Activated CD8-positive, alpha-beta T cell treated with anti-CD3 and anti-CD28 coated beads for 36 hours (primary cell): ENCODE measurements at regions not wholly inside any gene's neighbourhood (a gene's known extent, or its start where the extent isn't known, plus 50 kb on each side); places are given as distances from the start of the nearest gene placed in this dataset.

ENCODE experiments used
- ATAC-seq: fragments of 200-7000 bp; cut with Tn5 transposase; one replicate; pipeline ENCODE4 v1.10.0; 2021; ENCODE audit warnings: mild to moderate bottlenecking, moderate library complexity
- CTCF ChIA-PET: fragments of 350-600 bp; sonication (Branson Sonifier 250); formaldehyde crosslinking; loops from one replicate; lab custom pipeline; 2021; ENCODE audit warnings: antibody characterized with exemption; lab: Charles Lee
- POLR2A ChIA-PET: fragments of 350-600 bp; sonication (Branson Sonifier 250); formaldehyde crosslinking; loops from one replicate; lab custom pipeline; 2021; ENCODE audit warnings: antibody characterized with exemption; lab: Charles Lee
- DNase-seq: peaks from one replicate; pipeline ENCODE4 v3.0.0-alpha.2; 2020
- H3K27ac Mint-ChIP-seq: one replicate; pipeline ENCODE4 v1.8.0; 2021; ENCODE audit warnings: mild to moderate bottlenecking, mixed read lengths
- H3K27me3 Mint-ChIP-seq: one replicate; pipeline ENCODE4 v1.8.0; 2021; ENCODE audit warnings: mixed read lengths
- H3K36me3 Mint-ChIP-seq: one replicate; pipeline ENCODE4 v1.8.0; 2021; ENCODE audit warnings: low read depth, mixed read lengths
- H3K4me1 Mint-ChIP-seq: one replicate; pipeline ENCODE4 v1.8.0; 2021; ENCODE audit warnings: low read depth, mixed read lengths
- H3K4me3 Mint-ChIP-seq: one replicate; pipeline ENCODE4 v1.8.0; 2021; ENCODE audit warnings: mild to moderate bottlenecking, moderate library complexity, mixed read lengths
- H3K9me3 Mint-ChIP-seq: one replicate; pipeline ENCODE4 v1.8.0; 2021; ENCODE audit warnings: mixed read lengths
- CTCF ChIP-seq: fragments of 200-600 bp; IDR thresholded peaks from one replicate; pipeline ENCODE4 v1.8.0; 2022; ENCODE audit warnings: antibody characterized with exemption, mild to moderate bottlenecking
- intact Hi-C: fragments of 100-400 bp; cut with micrococcal nuclease; formaldehyde crosslinking; loops from one replicate; pipeline ENCODE4 v1.10.0; 2022

- DNase-seq (no peak), ATAC-seq (no peak)
- ChIA-PET POLR2A (interaction anchor here (0.6 kb wide), 1 partner anchor 44 kb away, joined by 3 read pairs; no protein-coding TSS in a partner anchor), CTCF (no interaction called here)
- Mint-ChIP-seq H3K4me1 (no peaks in the 10 kb centered on the region), H3K4me3 (no peak overlapping the region), H3K27me3 (no peaks in the 10 kb centered on the region), H3K27ac (no peak overlapping the region), H3K36me3 (no peaks in the 10 kb centered on the region), H3K9me3 (peaks cover 6% of the 10 kb centered on the region)
- intact Hi-C loops = no loop called here
- no peak for TF ChIP-seq CTCF
These were observed 144.2 kb downstream of the RELL1 start for GRCh38 chr4:37541956-37542355.

DNA sequence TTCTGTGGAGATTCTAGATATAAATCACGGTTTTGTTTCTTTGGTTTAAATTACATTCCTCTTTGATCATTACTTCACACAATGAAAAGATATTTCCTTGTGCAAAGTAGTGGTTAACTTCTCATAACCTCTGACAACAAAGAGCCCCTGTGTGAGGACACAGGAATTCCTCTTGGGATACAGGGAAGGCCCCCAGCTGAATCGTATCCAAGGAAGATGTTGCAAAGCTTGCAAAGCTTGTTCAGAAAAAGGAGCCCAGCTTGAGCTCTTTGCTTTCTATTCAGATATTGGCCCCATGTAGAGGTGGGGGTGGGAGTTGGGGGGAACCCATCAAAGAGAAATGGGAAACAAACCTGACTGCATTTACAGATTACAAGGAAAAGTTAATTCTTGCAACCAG is 145.7 kb downstream of the RELL1 start:
- H3K36me3 Mint-ChIP-seq = no peaks in the 10 kb centered on the region
- ATAC-seq (no peak), DNase-seq (no peak)
- ChIA-PET CTCF (interaction anchor here (1.1 kb wide), 1 partner anchor 87 kb away, joined by 4 read pairs; no protein-coding TSS in a partner anchor), POLR2A (no interaction called here)
- H3K27me3 Mint-ChIP-seq = no peaks in the 10 kb centered on the region
- no peak overlapping the region for H3K27ac Mint-ChIP-seq
- intact Hi-C loops = no loop called here
- no peak for TF ChIP-seq CTCF
- no peak overlapping the region for H3K4me3 Mint-ChIP-seq
- H3K4me1 Mint-ChIP-seq = no peaks in the 10 kb centered on the region
- H3K9me3 Mint-ChIP-seq = peaks cover under 1% of the 10 kb centered on the region

GRCh38 chr4:37538931-37539330 is 147.2 kb downstream of the RELL1 start:
- no peaks in the 10 kb centered on the region for H3K9me3 Mint-ChIP-seq
- intact Hi-C loops = no loop called here
- POLR2A ChIA-PET = interaction anchor here (0.5 kb wide), 1 partner anchor 140 kb away, joined by 3 read pairs; no protein-coding TSS in a partner anchor
- CTCF ChIA-PET = no interaction called here
- no peaks in the 10 kb centered on the region for H3K4me1 Mint-ChIP-seq
- no peak overlapping the region for H3K4me3 Mint-ChIP-seq
- no peaks in the 10 kb centered on the region for H3K36me3 Mint-ChIP-seq
- no peak overlapping the region for H3K27ac Mint-ChIP-seq
- no peak for TF ChIP-seq CTCF
- DNase-seq = no peak
- H3K27me3 Mint-ChIP-seq = no peaks in the 10 kb centered on the region
- ATAC-seq = no peak

- Mint-ChIP-seq H3K36me3 (no peaks in the 10 kb centered on the region), H3K4me1 (no peaks in the 10 kb centered on the region), H3K27ac (no peak overlapping the region), H3K4me3 (no peak overlapping the region), H3K9me3 (no peaks in the 10 kb centered on the region), H3K27me3 (no peaks in the 10 kb centered on the region)
- no peak for TF ChIP-seq CTCF
- no peak for DNase-seq
- no peak for ATAC-seq
- intact Hi-C loops = no loop called here
- POLR2A ChIA-PET = no interaction called here
- CTCF ChIA-PET = no interaction called here
These were observed 148.7 kb downstream of the RELL1 start for GRCh38 chr4:37537484-37537883.

- intact Hi-C loops = no loop called here
- DNase-seq (no peak), ATAC-seq (no peak)
- Mint-ChIP-seq H3K27ac (no peak overlapping the region), H3K27me3 (no peaks in the 10 kb centered on the region), H3K4me3 (no peak overlapping the region), H3K36me3 (no peaks in the 10 kb centered on the region), H3K4me1 (no peaks in the 10 kb centered on the region), H3K9me3 (no peaks in the 10 kb centered on the region)
- ChIA-PET POLR2A (interaction anchor here (1.1 kb wide), 1 partner anchor 9 kb away, joined by 3 read pairs; no protein-coding TSS in a partner anchor), CTCF (interaction anchor here (0.6 to 1.9 kb wide), 3 partner anchors 10 to 82 kb away, joined by 3 to 6 read pairs (median 3); a partner anchor contains a TSS)
- TF ChIP-seq CTCF = no peak
These were observed 150.3 kb downstream of the RELL1 start for GRCh38 chr4:37535872-37536271.
